Glutamatergic neuron (in vitro differentiated cells): ENCODE measurements at regions not wholly inside any gene's neighbourhood (a gene's known extent, or its start where the extent isn't known, plus 50 kb on each side); places are given as distances from the start of the nearest gene placed in this dataset.

ENCODE experiments used
- DNase-seq: peaks from one replicate; pipeline ENCODE4 v3.0.0; 2022
- H3K27ac Mint-ChIP-seq: one replicate; pipeline ENCODE4 v1.8.0; 2020; ENCODE audit warnings: mild to moderate bottlenecking, mixed read lengths, inconsistent platforms; ENCODE audit not compliant: unreplicated experiment
- H3K27me3 Mint-ChIP-seq: one replicate; pipeline ENCODE4 v1.8.0; 2020; ENCODE audit warnings: mild to moderate bottlenecking, moderate library complexity, mixed read lengths, inconsistent platforms; ENCODE audit not compliant: unreplicated experiment
- H3K36me3 Mint-ChIP-seq: one replicate; pipeline ENCODE4 v1.8.0; 2020; ENCODE audit warnings: mild to moderate bottlenecking, mixed read lengths, inconsistent platforms; ENCODE audit not compliant: unreplicated experiment
- H3K4me1 Mint-ChIP-seq: one replicate; pipeline ENCODE4 v1.8.0; 2020; ENCODE audit warnings: mild to moderate bottlenecking, low read depth, mixed read lengths, inconsistent platforms; ENCODE audit not compliant: unreplicated experiment
- H3K4me3 Mint-ChIP-seq: one replicate; pipeline ENCODE4 v1.8.0; 2020; ENCODE audit warnings: mild to moderate bottlenecking, mixed read lengths, inconsistent platforms; ENCODE audit not compliant: unreplicated experiment
- H3K9me3 Mint-ChIP-seq: one replicate; pipeline ENCODE4 v1.8.0; 2020; ENCODE audit warnings: mild to moderate bottlenecking, moderate library complexity, mixed read lengths, inconsistent platforms; ENCODE audit not compliant: unreplicated experiment
- TF ChIP-seq, protein P1 (sequence below): fragments of 200-600 bp; sonication (generic); IDR thresholded peaks from one replicate; pipeline ENCODE4 v1.5.0; 2021; ENCODE audit not compliant: partially characterized antibody, unreplicated experiment

DNA sequence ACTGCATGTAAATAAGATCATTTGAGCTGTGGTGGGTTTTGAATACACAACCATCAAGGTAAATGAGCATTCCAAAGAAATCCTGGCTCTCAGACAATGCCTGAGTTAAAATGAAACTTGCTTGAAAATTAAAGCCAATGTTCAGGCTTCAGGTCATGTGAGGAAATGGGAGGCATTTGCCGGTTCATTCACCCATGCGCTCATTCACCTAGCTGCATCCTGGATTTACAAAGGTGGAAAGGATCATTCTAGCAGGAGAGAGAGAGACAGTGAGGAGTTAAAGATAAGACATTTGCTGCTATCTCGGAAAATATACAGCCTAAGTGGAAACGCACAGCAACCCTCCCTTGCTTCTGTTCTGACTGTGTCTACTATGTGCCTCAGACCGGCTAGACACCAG is 143.8 kb upstream of the KLF4 start:
- Mint-ChIP-seq H3K4me1 (peaks cover 5% of the 10 kb centered on the region), H3K4me3 (no peak overlapping the region), H3K27ac (no peak overlapping the region), H3K36me3 (no peaks in the 10 kb centered on the region), H3K27me3 (peaks cover 5% of the 10 kb centered on the region), H3K9me3 (no peaks in the 10 kb centered on the region)
- TF ChIP-seq, protein P1, sequence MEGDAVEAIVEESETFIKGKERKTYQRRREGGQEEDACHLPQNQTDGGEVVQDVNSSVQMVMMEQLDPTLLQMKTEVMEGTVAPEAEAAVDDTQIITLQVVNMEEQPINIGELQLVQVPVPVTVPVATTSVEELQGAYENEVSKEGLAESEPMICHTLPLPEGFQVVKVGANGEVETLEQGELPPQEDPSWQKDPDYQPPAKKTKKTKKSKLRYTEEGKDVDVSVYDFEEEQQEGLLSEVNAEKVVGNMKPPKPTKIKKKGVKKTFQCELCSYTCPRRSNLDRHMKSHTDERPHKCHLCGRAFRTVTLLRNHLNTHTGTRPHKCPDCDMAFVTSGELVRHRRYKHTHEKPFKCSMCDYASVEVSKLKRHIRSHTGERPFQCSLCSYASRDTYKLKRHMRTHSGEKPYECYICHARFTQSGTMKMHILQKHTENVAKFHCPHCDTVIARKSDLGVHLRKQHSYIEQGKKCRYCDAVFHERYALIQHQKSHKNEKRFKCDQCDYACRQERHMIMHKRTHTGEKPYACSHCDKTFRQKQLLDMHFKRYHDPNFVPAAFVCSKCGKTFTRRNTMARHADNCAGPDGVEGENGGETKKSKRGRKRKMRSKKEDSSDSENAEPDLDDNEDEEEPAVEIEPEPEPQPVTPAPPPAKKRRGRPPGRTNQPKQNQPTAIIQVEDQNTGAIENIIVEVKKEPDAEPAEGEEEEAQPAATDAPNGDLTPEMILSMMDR, result no peak
- no peak for DNase-seq

DNA sequence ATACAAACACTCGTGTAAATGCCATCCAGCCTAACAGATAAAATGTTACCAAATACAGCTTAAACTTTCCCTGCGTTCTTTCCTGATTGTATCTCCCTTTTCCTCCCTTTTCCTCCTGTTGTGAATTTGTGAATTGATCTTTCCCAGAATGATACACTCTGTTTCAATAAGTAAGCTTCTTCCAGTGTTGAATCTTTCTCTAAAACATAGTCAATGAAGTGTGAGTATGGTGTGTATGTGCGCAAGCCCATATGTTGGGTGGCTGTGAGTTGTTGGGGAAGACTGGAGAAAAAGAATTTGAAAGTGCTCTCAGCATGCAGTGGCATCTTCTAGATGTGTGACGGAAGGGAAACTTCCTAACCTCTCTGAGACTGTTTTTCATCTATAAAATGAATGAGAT is 143.1 kb upstream of the KLF4 start:
- Mint-ChIP-seq H3K4me3 (no peak overlapping the region), H3K36me3 (no peaks in the 10 kb centered on the region), H3K27me3 (peaks cover 5% of the 10 kb centered on the region), H3K4me1 (peaks cover 5% of the 10 kb centered on the region), H3K9me3 (no peaks in the 10 kb centered on the region), H3K27ac (no peak overlapping the region)
- DNase-seq, result no peak
- TF ChIP-seq, protein P1, result no peak

DNA sequence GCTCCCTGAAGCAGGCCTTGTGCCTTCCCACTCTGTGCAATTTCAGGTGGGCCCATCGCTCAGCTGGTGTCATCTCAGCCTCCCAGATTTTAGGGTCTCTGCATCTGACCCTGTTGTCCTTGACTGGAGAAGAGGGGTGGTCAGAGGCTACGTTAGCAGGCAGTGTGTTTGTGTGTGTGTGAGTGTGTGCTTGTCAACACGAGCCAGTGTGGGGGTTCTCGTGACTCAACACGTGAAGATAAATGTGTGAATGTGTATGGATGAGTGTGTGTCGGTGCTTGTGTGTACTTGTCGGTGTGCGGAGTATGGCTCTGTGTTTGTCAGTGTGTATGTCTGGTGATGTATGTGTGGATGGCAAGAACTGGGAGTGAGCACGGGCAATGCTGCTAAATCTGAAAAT is 142.6 kb upstream of the KLF4 start:
- Mint-ChIP-seq H3K27ac (no peak overlapping the region), H3K4me1 (peaks cover 5% of the 10 kb centered on the region), H3K27me3 (peaks cover 5% of the 10 kb centered on the region), H3K4me3 (no peak overlapping the region), H3K9me3 (no peaks in the 10 kb centered on the region), H3K36me3 (no peaks in the 10 kb centered on the region)
- TF ChIP-seq, protein P1, result no peak
- DNase-seq, result no peak

DNA sequence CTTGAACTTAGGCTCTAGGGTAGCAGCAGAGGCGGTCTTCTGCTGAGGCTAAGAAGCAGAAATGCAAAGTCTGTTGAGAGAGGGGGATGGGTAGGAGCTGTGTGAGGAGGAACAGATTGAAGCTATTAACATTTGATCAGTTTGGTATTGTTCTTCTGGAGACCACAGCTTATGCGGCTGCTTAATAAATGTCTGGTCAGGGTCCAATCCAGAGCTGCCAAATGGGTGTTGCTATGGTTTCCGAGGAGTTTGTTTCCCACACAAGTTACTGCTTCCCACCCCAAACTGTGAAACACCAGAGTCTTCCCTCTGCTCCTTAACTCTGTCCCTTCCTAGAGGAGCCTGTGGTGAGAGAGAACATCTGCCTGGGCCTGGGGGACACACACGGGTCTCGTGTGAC is 142.2 kb upstream of the KLF4 start:
- no peak overlapping the region for H3K27ac Mint-ChIP-seq
- peaks cover 5% of the 10 kb centered on the region for H3K4me1 Mint-ChIP-seq
- DNase-seq, result no peak
- H3K36me3 Mint-ChIP-seq, result no peaks in the 10 kb centered on the region
- H3K4me3 Mint-ChIP-seq, result no peak overlapping the region
- TF ChIP-seq, protein P1, result no peak
- peaks cover 4% of the 10 kb centered on the region for H3K27me3 Mint-ChIP-seq
- no peaks in the 10 kb centered on the region for H3K9me3 Mint-ChIP-seq

DNA sequence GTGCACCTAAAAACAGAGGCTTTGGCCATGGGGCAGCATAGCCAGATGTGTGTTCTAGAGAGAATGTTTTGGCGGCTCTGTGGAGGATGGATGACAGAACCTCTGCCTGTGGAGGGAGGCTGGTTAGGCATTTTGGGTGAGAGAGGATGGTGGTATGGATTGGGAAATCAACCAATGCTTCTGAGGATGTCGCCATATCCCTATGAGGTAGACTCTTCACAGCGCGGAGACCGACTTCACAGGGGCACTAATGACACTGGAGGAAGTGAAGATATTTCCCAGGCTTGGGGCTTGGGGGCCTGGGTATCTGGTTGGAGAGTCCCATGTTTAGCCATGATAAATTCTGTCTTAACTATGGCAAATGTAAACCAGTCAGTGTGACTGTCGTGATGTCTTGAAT is 140.6 kb upstream of the KLF4 start:
- peaks cover 2% of the 10 kb centered on the region for H3K27me3 Mint-ChIP-seq
- no peak overlapping the region for H3K4me3 Mint-ChIP-seq
- no peak overlapping the region for H3K27ac Mint-ChIP-seq
- DNase-seq, result no peak
- H3K4me1 Mint-ChIP-seq, result peaks cover 5% of the 10 kb centered on the region
- TF ChIP-seq, protein P1, result no peak
- no peaks in the 10 kb centered on the region for H3K36me3 Mint-ChIP-seq
- H3K9me3 Mint-ChIP-seq, result peaks cover 2% of the 10 kb centered on the region
